Karpas-422 (cell line): ENCODE measurements at regions not wholly inside any gene's neighbourhood (a gene's known extent, or its start where the extent isn't known, plus 50 kb on each side); places are given as distances from the start of the nearest gene placed in this dataset.

Experiments
- DNase-seq: peaks from one replicate; pipeline ENCODE4 v3.0.0-alpha.2; 2015
- H2AFZ ChIP-seq: fragments of 200-600 bp; sonication (generic); 2 replicates; pipeline ENCODE4 v1.6.1; 2014; ENCODE audit warnings: antibody characterized with exemption, low read length, mixed read lengths
- H3K27ac ChIP-seq: fragments of 200-600 bp; sonication (generic); 2 replicates; pipeline ENCODE4 v1.5.1; 2014; ENCODE audit warnings: mild to moderate bottlenecking, low read length, moderate library complexity
- H3K27me3 ChIP-seq: fragments of 200-600 bp; sonication (generic); 2 replicates; pipeline ENCODE4 v1.6.1; 2014; ENCODE audit warnings: low read length, mixed read lengths
- H3K36me3 ChIP-seq: fragments of 200-600 bp; sonication (generic); 2 replicates; pipeline ENCODE4 v1.6.1; 2014; ENCODE audit warnings: low read length, mixed read lengths; ENCODE audit not compliant: insufficient read depth
- H3K4me1 ChIP-seq: fragments of 200-600 bp; sonication (generic); 2 replicates; pipeline ENCODE4 v1.6.1; 2014; ENCODE audit warnings: mild to moderate bottlenecking, low read length, mixed read lengths
- H3K4me2 ChIP-seq: fragments of 200-600 bp; sonication (generic); 2 replicates; pipeline ENCODE4 v1.6.1; 2014; ENCODE audit warnings: low read length, low read depth, mild to moderate bottlenecking; ENCODE audit not compliant: poor library complexity, severe bottlenecking
- H3K4me3 ChIP-seq: fragments of 200-600 bp; sonication (generic); 2 replicates; pipeline ENCODE4 v1.5.1; 2014; ENCODE audit warnings: mild to moderate bottlenecking, antibody characterized with exemption, low read length, mixed read lengths
- H3K79me2 ChIP-seq: fragments of 200-600 bp; sonication (generic); 2 replicates; pipeline ENCODE4 v1.6.1; 2014; ENCODE audit warnings: mild to moderate bottlenecking, low read length, mixed read lengths
- H3K9ac ChIP-seq: fragments of 200-600 bp; sonication (generic); 2 replicates; pipeline ENCODE4 v1.6.0; 2014; ENCODE audit warnings: low read length
- H3K9me2 ChIP-seq: fragments of 200-600 bp; sonication (generic), shearing (Covaris generic); replicated peaks from 2 replicates; pipeline ENCODE4 v1.6.0; 2014; ENCODE audit warnings: mild to moderate bottlenecking, low read length, moderate library complexity; ENCODE audit not compliant: insufficient read depth
- H3K9me3 ChIP-seq: fragments of 300-700, 200-600 bp; sonication (generic); 2 replicates; pipeline ENCODE4 v1.6.1; 2014; ENCODE audit warnings: low read length, mixed read lengths
- H4K20me1 ChIP-seq: fragments of 200-600 bp; sonication (generic); 2 replicates; pipeline ENCODE4 v1.6.1; 2014; ENCODE audit warnings: mild to moderate bottlenecking, antibody characterized with exemption, low read length, low read depth; ENCODE audit not compliant: insufficient read depth

GRCh38 chr6:14852375-14852774 lies 393.5 kb upstream of the JARID2 start:
- no peak for DNase-seq

DNA sequence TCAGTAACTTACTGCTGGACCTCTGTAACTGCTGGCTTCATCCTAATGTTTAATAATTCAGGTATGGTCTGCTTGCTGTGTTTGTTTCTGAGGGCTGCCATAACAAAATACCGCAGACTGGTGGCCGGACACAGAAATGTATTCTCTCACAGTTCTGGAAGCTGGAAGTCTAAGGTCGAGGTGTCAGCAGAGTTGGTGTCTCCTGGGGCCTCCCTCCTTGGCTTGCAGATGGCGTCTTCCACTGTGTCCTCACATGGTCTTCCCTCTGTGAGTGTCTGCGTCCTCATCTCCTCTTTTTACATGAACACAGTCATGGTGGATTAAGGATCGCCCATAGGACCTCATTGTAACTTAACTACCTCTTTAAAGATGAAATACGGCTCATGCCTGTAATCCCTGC lies 389.7 kb upstream of the JARID2 start:
- H3K4me3 ChIP-seq: no peak overlapping the region
- H3K36me3 ChIP-seq: no peaks in the 10 kb centered on the region
- H3K79me2 ChIP-seq: no peaks in the 10 kb centered on the region
- no peaks in the 10 kb centered on the region for H4K20me1 ChIP-seq
- H3K9ac ChIP-seq: no peak overlapping the region
- H3K9me2 ChIP-seq: no peaks in the 10 kb centered on the region
- H3K4me1 ChIP-seq: no peaks in the 10 kb centered on the region
- no peak for DNase-seq
- no peak overlapping the region for H2AFZ ChIP-seq
- H3K27me3 ChIP-seq: no peaks in the 10 kb centered on the region
- H3K27ac ChIP-seq: no peak overlapping the region
- H3K9me3 ChIP-seq: no peaks in the 10 kb centered on the region
- H3K4me2 ChIP-seq: no peak overlapping the region

More at GRCh38 chr6:14852375-14852774, 393.5 kb upstream of the JARID2 start:
- no peaks in the 10 kb centered on the region for H3K79me2 ChIP-seq
- H3K4me3 ChIP-seq: no peak overlapping the region
- H3K36me3 ChIP-seq: no peaks in the 10 kb centered on the region
- no peaks in the 10 kb centered on the region for H3K4me1 ChIP-seq
- H3K4me2 ChIP-seq: no peak overlapping the region
- no peaks in the 10 kb centered on the region for H3K27me3 ChIP-seq
- no peak overlapping the region for H3K9ac ChIP-seq
- H3K27ac ChIP-seq: no peak overlapping the region
- H3K9me2 ChIP-seq: no peaks in the 10 kb centered on the region
- no peak overlapping the region for H2AFZ ChIP-seq
- no peaks in the 10 kb centered on the region for H3K9me3 ChIP-seq
- H4K20me1 ChIP-seq: no peaks in the 10 kb centered on the region

GRCh38 chr6:14857001-14857400 lies 388.9 kb upstream of the JARID2 start:
- Histone ChIP-seq H3K9ac (no peak overlapping the region), H2AFZ (no peak overlapping the region)

DNA sequence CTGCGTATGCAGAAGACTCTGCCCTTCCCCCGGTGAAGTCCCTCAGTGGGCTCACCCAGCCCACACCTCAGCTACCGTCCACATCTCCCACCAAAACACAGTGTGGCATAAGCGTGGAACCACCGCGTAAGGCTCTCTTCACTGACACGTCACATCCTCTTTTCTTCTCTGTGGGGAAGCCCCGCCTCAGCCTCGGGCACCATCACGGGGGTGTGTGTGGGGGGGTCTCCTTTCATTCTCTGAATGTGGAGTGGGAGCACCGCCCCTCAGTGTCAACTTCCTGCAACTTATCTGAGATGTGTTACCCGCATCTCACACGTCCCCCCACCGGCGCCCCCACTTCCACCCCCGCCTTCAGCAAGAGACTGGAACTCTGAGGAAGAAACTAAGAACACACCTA lies 388.4 kb upstream of the JARID2 start:
- no peaks in the 10 kb centered on the region for H3K79me2 ChIP-seq
- no peak for DNase-seq
- no peak overlapping the region for H3K9ac ChIP-seq
- H3K4me1 ChIP-seq: no peaks in the 10 kb centered on the region
- no peaks in the 10 kb centered on the region for H3K27me3 ChIP-seq
- no peaks in the 10 kb centered on the region for H3K9me2 ChIP-seq
- no peaks in the 10 kb centered on the region for H4K20me1 ChIP-seq
- H3K9me3 ChIP-seq: no peaks in the 10 kb centered on the region
- no peak overlapping the region for H3K27ac ChIP-seq
- H3K36me3 ChIP-seq: no peaks in the 10 kb centered on the region
- no peak overlapping the region for H3K4me3 ChIP-seq
- no peak overlapping the region for H2AFZ ChIP-seq
- no peak overlapping the region for H3K4me2 ChIP-seq

More at GRCh38 chr6:14857001-14857400, 388.9 kb upstream of the JARID2 start:
- Histone ChIP-seq H3K9me2 (no peaks in the 10 kb centered on the region), H3K79me2 (no peaks in the 10 kb centered on the region), H3K9me3 (no peaks in the 10 kb centered on the region), H3K27me3 (no peaks in the 10 kb centered on the region), H3K4me3 (no peak overlapping the region), H3K4me2 (no peak overlapping the region), H3K4me1 (no peaks in the 10 kb centered on the region), H3K36me3 (no peaks in the 10 kb centered on the region), H3K27ac (no peak overlapping the region), H4K20me1 (no peaks in the 10 kb centered on the region)
- no peak for DNase-seq

DNA sequence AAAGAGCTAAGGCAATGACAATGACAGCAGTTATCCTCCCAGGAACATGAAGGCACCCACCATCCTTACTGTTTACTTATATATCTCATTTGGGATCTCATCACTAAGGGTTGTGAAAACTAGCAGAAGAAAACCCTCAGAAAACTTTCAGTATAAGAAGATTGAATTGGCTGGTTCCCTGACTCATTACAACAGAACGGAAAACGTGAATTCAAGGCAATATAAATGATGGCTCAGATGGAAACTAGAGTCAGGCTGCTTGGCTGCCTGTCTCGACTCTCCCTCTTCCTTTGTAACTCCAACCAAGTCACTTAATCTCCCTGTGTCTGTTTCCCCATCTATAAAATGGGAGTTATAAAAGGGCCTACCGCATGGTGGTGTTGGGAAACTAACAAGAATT lies 387.1 kb upstream of the JARID2 start:
- Histone ChIP-seq H3K36me3 (no peaks in the 10 kb centered on the region), H3K9me3 (no peaks in the 10 kb centered on the region), H3K4me2 (no peak overlapping the region), H3K27ac (no peak overlapping the region), H3K9ac (no peak overlapping the region), H2AFZ (no peak overlapping the region), H3K9me2 (no peaks in the 10 kb centered on the region), H3K4me1 (no peaks in the 10 kb centered on the region), H3K4me3 (no peak overlapping the region), H3K79me2 (no peaks in the 10 kb centered on the region), H3K27me3 (no peaks in the 10 kb centered on the region), H4K20me1 (no peaks in the 10 kb centered on the region)
- no peak for DNase-seq

DNA sequence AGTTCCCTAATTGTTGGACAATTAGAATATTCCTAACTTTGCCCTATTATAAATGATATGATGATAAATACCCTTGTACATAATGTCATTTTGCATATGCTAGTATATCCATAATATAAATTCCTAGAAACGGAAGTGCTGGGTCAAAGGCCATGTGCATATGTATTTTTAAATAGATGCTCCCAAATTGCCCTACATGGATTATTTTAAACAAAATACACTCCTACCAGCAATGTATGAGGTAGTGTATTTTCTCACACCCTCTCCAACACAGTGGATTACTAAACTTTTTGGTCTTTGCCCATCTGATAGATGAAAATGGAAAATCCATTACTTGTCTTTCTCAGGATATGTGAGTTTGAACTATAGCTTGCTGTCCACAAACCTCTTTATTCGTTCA lies 385.1 kb upstream of the JARID2 start:
- Histone ChIP-seq H2AFZ (no peak overlapping the region), H3K4me2 (no peak overlapping the region), H3K4me3 (no peak overlapping the region), H3K79me2 (no peaks in the 10 kb centered on the region), H3K27ac (no peak overlapping the region), H3K36me3 (no peaks in the 10 kb centered on the region), H4K20me1 (no peaks in the 10 kb centered on the region), H3K9ac (no peak overlapping the region), H3K9me3 (no peaks in the 10 kb centered on the region), H3K27me3 (no peaks in the 10 kb centered on the region), H3K4me1 (no peaks in the 10 kb centered on the region), H3K9me2 (no peaks in the 10 kb centered on the region)
- DNase-seq: no peak

- Histone ChIP-seq H3K9me2 (no peaks in the 10 kb centered on the region), H3K27me3 (no peaks in the 10 kb centered on the region), H3K4me1 (no peaks in the 10 kb centered on the region), H3K79me2 (no peaks in the 10 kb centered on the region), H3K4me2 (no peak overlapping the region), H3K9me3 (no peaks in the 10 kb centered on the region), H4K20me1 (no peaks in the 10 kb centered on the region), H3K27ac (no peak overlapping the region), H3K4me3 (no peak overlapping the region), H2AFZ (no peak overlapping the region), H3K36me3 (no peaks in the 10 kb centered on the region), H3K9ac (no peak overlapping the region)
- no peak for DNase-seq
Measured at GRCh38 chr6:14861491-14861943, 384.4 kb upstream of the JARID2 start.

DNA sequence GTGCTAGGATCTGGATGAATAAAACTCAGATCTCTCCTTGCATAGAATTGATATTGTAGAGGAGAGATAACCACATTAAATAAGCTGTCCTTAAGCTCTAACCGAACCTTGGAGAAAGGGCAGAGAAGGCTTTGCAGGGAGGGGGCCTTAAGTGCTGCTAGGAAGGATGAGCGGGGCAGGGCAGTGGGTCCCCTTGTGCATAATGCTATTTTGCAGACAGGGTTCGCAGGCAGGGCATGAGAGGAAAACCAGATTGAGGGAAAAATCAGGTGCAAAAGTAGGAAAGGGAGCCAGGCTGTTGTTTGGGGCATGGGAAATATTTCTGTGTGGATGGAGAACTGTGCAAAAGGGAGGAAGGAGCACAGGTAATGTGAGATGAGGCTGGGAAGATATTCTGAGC lies 383.0 kb upstream of the JARID2 start:
- H3K4me3 ChIP-seq: no peak overlapping the region
- H3K9me2 ChIP-seq: no peaks in the 10 kb centered on the region
- no peak overlapping the region for H2AFZ ChIP-seq
- no peaks in the 10 kb centered on the region for H3K27me3 ChIP-seq
- H4K20me1 ChIP-seq: no peaks in the 10 kb centered on the region
- no peak overlapping the region for H3K9ac ChIP-seq
- H3K4me1 ChIP-seq: no peaks in the 10 kb centered on the region
- no peaks in the 10 kb centered on the region for H3K9me3 ChIP-seq
- no peaks in the 10 kb centered on the region for H3K36me3 ChIP-seq
- no peaks in the 10 kb centered on the region for H3K79me2 ChIP-seq
- H3K27ac ChIP-seq: no peak overlapping the region
- H3K4me2 ChIP-seq: no peak overlapping the region
- no peak for DNase-seq
